Sigmoid colon (tissue), 6 donors: ENCODE measurements at regions not wholly inside any gene's neighbourhood (a gene's known extent, or its start where the extent isn't known, plus 50 kb on each side); places are given as distances from the start of the nearest gene placed in this dataset.
"Not testable (repeated sequence)": the region's sequence is repeated elsewhere in the genome, so short reads cannot be mapped to it uniquely, and the experiment has no call there.

Source experiments
- DNase-seq: peaks from one replicate; pipeline ENCODE4 v3.0.0-alpha.2; 2019
- H3K27ac ChIP-seq, 4 donors: fragments of 200-600 bp; sonication (generic); one replicate each; pipeline ENCODE4 v1.5.1; 2016 to 2019; ENCODE audit warnings: mild to moderate bottlenecking in 1 of 4
- H3K27me3 ChIP-seq, 3 donors: fragments of 200-600 bp; sonication (generic); one replicate each; pipeline ENCODE4 v1.5.1; 2019; ENCODE audit warnings: mild to moderate bottlenecking in 1 of 3
- H3K36me3 ChIP-seq, 4 donors: fragments of 200-600 bp; sonication (generic); one replicate each; pipeline ENCODE4 v1.5.1; 2016 to 2019
- H3K4me1 ChIP-seq, 4 donors: fragments of 200-600 bp; sonication (generic); one replicate each; pipeline ENCODE4 v1.5.1; 2017 to 2019
- H3K4me3 ChIP-seq, 4 donors: fragments of 200-600 bp; sonication (generic); one replicate each; pipeline ENCODE4 v1.5.1; 2017 to 2019; ENCODE audit warnings: mild to moderate bottlenecking in 2 of 4, moderate library complexity in 1 of 4
- H3K9me3 ChIP-seq, 4 donors: fragments of 200-600 bp in 3 of 4; sonication (generic) in 3 of 4; one replicate each; pipeline versions ENCODE4 v1.5.1 to v1.6.1; 2013 to 2019
- EP300 ChIP-seq, 4 donors: sonication (generic); formaldehyde crosslinking; IDR thresholded peaks; one replicate each; pipeline ENCODE4 v1.6.1; 2017; ENCODE audit warnings: antibody characterized with exemption in 4 of 4
- POLR2A ChIP-seq, 2 donors: fragments of 450-650 bp; IDR thresholded peaks; one replicate each; pipeline ENCODE4 v1.6.1; 2016; ENCODE audit warnings: antibody characterized with exemption in 2 of 2, mild to moderate bottlenecking in 2 of 2, moderate library complexity in 2 of 2
- POLR2AphosphoS5 ChIP-seq, 4 donors: sonication (generic); formaldehyde crosslinking; IDR thresholded peaks; one replicate each; pipeline ENCODE4 v1.6.1; 2017; ENCODE audit warnings: antibody characterized with exemption in 4 of 4
- WGBS, 2 donors: extraction: QIAGEN DNeasy Blood & Tissue Kit; methylation state at CpG; one replicate each; pipeline ENCODE4 v1.1.7; 2013; 5-methylcytosine and 5-hydroxymethylcytosine counted together
- intact Hi-C: fragments of 100-400 bp; cut with DNase I; formaldehyde crosslinking; loops from one replicate; pipeline ENCODE4 v1.15.1; 2023
- TF ChIP-seq, protein P1 (sequence below), 4 experiments: fragments of 450-650 bp in 3 of 4; fragments of 200-600 bp in 1 of 4; IDR thresholded peaks; one replicate each; pipeline ENCODE4 v1.5.1; 2016 to 2019; ENCODE audit warnings: antibody characterized with exemption in 4 of 4, mild to moderate bottlenecking in 3 of 4, moderate library complexity in 2 of 4
- donor health status: healthy with polysubstance abuse.
- donor health status: healthy.

DNA sequence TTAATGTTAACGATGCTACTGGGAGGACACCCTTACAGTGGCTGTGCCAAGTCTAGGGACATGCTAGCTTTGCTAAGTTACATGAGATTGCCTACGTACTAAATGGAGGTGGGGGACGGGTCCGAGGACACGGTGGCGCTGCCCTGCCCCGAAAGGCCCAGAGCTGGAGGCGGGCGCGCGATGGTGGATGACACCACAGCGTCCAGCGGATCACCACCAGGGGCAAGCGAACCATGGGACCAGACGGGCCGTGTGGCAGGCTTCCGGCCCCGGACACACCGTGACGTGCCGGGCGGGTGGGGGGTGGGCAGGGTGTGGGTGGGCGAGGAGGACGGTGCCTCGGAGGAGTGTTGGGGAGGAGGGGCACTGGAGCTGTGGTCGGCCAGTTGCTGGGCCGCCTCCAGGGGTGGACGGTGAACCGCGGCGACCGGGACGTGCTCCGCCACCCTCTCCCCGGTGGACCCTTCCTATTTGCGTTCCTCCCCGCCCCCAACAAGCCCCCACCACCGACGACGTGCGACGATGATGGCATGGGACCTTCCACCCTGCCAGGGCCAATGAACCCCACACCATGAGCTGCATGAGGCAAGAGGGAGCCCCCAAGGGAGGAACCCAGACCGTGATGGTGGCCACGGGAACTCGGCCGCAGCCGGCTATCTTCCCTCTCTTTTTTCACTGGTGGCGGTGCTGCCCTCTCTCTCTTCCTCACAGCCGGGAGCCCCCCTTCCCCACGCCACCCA lies 773.3 kb upstream of the DEFB115 start:
- H3K36me3 ChIP-seq = no peaks in the 10 kb centered on the region
- no peak overlapping the region for H3K27ac ChIP-seq
- H3K9me3 ChIP-seq = peaks cover 0 to 13% (median 9%) of the 10 kb centered on the region in 4 donors
- DNase-seq = no peak
- H3K27me3 ChIP-seq = peaks cover 4 to 23% (median 15%) of the 10 kb centered on the region in 3 donors
- peaks cover 0 to 7% (median 0%) of the 10 kb centered on the region in 4 donors for H3K4me1 ChIP-seq
- H3K4me3 ChIP-seq = no peak overlapping the region
- intact Hi-C loops = no loop called here
- TF ChIP-seq POLR2AphosphoS5 (IDR thresholded peaks at IDR 0.05) (no peak), POLR2A (IDR thresholded peaks at IDR 0.05) (no peak), EP300 (IDR thresholded peaks at IDR 0.05) (no peak)
- TF ChIP-seq, protein P1, sequence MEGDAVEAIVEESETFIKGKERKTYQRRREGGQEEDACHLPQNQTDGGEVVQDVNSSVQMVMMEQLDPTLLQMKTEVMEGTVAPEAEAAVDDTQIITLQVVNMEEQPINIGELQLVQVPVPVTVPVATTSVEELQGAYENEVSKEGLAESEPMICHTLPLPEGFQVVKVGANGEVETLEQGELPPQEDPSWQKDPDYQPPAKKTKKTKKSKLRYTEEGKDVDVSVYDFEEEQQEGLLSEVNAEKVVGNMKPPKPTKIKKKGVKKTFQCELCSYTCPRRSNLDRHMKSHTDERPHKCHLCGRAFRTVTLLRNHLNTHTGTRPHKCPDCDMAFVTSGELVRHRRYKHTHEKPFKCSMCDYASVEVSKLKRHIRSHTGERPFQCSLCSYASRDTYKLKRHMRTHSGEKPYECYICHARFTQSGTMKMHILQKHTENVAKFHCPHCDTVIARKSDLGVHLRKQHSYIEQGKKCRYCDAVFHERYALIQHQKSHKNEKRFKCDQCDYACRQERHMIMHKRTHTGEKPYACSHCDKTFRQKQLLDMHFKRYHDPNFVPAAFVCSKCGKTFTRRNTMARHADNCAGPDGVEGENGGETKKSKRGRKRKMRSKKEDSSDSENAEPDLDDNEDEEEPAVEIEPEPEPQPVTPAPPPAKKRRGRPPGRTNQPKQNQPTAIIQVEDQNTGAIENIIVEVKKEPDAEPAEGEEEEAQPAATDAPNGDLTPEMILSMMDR (IDR thresholded peaks at IDR 0.05) = no peak
- 96 to 97% methylated on average over 48 to 50 of the region's 50 CpGs for WGBS, 2 donors

DNA sequence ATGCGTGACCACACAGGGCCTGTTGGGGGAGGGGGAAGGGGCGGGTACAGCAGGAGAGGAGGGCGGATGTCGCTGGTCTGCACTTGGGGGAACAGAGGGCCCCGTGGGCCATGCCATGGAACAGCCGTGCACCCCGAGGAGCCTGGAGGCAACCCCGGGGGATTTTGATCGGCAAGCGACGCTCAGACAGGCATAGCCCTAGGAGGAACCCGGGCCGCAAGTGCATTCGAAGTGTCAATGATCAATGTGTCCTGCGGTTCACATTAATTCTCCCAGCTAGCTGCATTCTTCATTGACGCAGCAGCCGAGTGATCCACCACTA lies 772.8 kb upstream of the DEFB115 start:
- WGBS, 2 donors = 95% methylated on average over 17 of the region's 17 CpGs
- Histone ChIP-seq H3K4me1 (peaks cover 0 to 12% (median 0%) of the 10 kb centered on the region in 4 donors), H3K4me3 (no peak overlapping the region), H3K27ac (no peak overlapping the region), H3K9me3 (peaks cover 0 to 12% (median 7%) of the 10 kb centered on the region in 4 donors), H3K27me3 (peaks cover 4 to 28% (median 20%) of the 10 kb centered on the region in 3 donors), H3K36me3 (no peaks in the 10 kb centered on the region)
- TF ChIP-seq POLR2A (IDR thresholded peaks at IDR 0.05) (no peak), EP300 (IDR thresholded peaks at IDR 0.05) (no peak), POLR2AphosphoS5 (IDR thresholded peaks at IDR 0.05) (no peak)
- TF ChIP-seq, protein P1 (IDR thresholded peaks at IDR 0.05) = no peak
- DNase-seq = no peak
- intact Hi-C loops = no loop called here

DNA sequence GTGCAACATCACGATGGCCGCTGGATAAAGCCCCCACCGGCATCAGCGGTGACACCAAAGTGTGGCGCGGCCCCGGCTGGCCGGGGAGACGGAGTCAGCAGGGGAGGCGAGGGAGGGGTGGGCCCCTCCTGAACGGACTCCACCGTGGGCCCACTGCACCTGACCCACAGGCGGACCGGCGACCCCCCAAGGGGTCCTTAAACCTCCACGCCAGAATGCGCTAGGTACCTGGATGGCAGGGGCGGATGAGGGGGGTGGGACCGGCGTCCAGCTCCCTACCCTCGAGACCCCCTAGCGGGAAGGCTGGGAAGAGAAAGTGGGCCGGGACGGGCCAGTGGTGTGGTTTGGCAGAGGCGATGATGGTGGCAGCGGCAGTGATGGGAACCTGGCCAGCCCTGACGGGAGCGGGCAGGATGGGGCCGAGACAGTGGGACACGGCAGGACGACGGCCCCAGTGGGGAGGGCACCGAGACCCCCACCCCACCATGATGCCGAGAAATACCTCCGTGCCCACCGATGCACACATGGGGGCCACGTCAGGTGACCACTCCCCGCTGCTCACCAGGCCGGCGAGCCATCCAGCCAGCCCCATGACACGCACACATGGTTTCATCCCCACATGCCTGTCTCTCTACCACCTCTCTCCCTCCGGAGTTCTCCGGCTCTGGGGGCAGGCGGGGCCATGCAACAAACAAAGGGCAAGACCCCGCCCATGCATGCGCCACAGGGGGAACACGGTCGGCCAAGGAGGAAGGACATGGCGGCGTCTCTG lies 771.9 kb upstream of the DEFB115 start:
- Histone ChIP-seq H3K4me3 (no peak overlapping the region), H3K9me3 (peaks cover 0 to 15% (median 4%) of the 10 kb centered on the region in 4 donors), H3K36me3 (no peaks in the 10 kb centered on the region), H3K4me1 (peaks cover 0 to 12% (median 0%) of the 10 kb centered on the region in 4 donors), H3K27me3 (peaks cover 4 to 35% (median 21%) of the 10 kb centered on the region in 3 donors), H3K27ac (no peak overlapping the region)
- TF ChIP-seq POLR2AphosphoS5 (IDR thresholded peaks at IDR 0.05) = no peak
- no peak for TF ChIP-seq EP300 (IDR thresholded peaks at IDR 0.05)
- TF ChIP-seq, protein P1 (IDR thresholded peaks at IDR 0.05) = no peak
- TF ChIP-seq POLR2A (IDR thresholded peaks at IDR 0.05) = no peak
- 95 to 96% methylated on average over 50 of the region's 50 CpGs for WGBS, 2 donors
- intact Hi-C loops = no loop called here
- peak; percentile 40 for DNase-seq

DNA sequence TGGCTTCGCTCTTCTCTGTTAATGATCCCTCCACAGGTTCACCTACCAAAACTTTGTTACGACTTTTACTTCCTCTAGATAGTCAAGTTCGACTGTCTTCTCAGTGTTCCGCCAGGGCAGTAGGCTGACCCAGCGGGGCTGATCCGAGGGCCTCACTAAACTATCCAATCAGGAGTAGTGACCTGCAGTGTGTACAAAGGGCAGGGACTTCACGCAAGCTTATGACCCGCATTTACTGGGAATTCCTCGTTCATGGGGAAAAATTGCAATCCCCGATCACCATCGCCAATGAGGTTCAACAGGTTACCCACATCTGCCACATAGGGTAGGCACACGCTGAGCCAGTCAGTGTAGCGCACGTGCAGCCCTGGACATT lies 771.4 kb upstream of the DEFB115 start:
- intact Hi-C loops = no loop called here
- Histone ChIP-seq H3K4me3 (no peak overlapping the region), H3K4me1 (peaks cover 0 to 12% (median 0%) of the 10 kb centered on the region in 4 donors), H3K36me3 (no peaks in the 10 kb centered on the region), H3K9me3 (peaks cover 0 to 15% (median 4%) of the 10 kb centered on the region in 4 donors), H3K27me3 (peaks cover 4 to 35% (median 21%) of the 10 kb centered on the region in 3 donors), H3K27ac (no peak overlapping the region)
- 95 to 96% methylated on average over 13 to 14 of the region's 14 CpGs for WGBS, 2 donors
- DNase-seq = no peak
- TF ChIP-seq, protein P1 (IDR thresholded peaks at IDR 0.05) = no peak
- TF ChIP-seq EP300 (IDR thresholded peaks at IDR 0.05) = no peak
- TF ChIP-seq POLR2AphosphoS5 (IDR thresholded peaks at IDR 0.05) = no peak
- TF ChIP-seq POLR2A (IDR thresholded peaks at IDR 0.05) = no peak

DNA sequence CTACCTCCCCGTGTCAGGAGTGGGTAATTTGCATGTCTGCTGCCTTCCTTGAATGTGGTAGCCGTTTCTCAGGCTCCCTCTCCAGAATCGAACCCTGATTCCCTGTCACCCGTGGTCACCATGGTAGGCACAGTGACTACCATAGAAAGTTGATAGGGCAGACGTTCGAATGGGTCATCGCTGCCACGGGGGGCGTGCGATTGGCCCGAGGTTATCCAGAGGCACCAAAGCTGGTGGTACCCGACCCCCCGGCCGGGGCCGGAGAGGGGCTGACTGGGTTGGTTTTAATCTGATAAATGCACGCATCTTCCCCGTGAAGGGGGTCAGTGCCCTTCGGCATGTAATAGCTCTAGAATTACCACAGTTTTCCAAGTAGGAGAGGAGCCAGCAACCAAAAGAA lies 770.0 kb upstream of the DEFB115 start:
- WGBS, 2 donors = 93% methylated on average over 18 of the region's 18 CpGs
- Histone ChIP-seq H3K4me1 (peaks cover 0 to 12% (median 0%) of the 10 kb centered on the region in 4 donors), H3K27me3 (peaks cover 4 to 35% (median 21%) of the 10 kb centered on the region in 3 donors), H3K9me3 (peaks cover 0 to 15% (median 1%) of the 10 kb centered on the region in 4 donors)
- DNase-seq, H3K27ac ChIP-seq, H3K4me3 ChIP-seq, H3K36me3 ChIP-seq, intact Hi-C loops: not testable (repeated sequence)
